GM23338 (cell line): ENCODE measurements at regions not wholly inside any gene's neighbourhood (a gene's known extent, or its start where the extent isn't known, plus 50 kb on each side); places are given as distances from the start of the nearest gene placed in this dataset.

Source experiments
- ATAC-seq: fragments of 200-7000 bp; cut with Tn5 transposase; 3 replicates; pipeline ENCODE4 v1.9.1; 2020
- DNase-seq: peaks from one replicate; pipeline ENCODE4 v3.0.0-alpha.2; 2015; ENCODE audit warnings: low spot score
- H2AFZ ChIP-seq: fragments of 200-600 bp; sonication (generic); 2 replicates; pipeline ENCODE4 v1.8.0; 2016; ENCODE audit warnings: antibody characterized with exemption, mild to moderate bottlenecking, moderate library complexity
- H3F3A ChIP-seq: fragments of 200-600 bp; sonication (generic); replicated peaks from 2 replicates; pipeline ENCODE4 v1.8.0; 2017; ENCODE audit warnings: antibody characterized with exemption, mixed run types, low read depth
- H3K27ac ChIP-seq: fragments of 200-600 bp; sonication (generic); 2 replicates; pipeline ENCODE4 v1.6.1; 2016; ENCODE audit warnings: low read depth
- H3K27me3 ChIP-seq: fragments of 200-600 bp; sonication (generic); 2 replicates; pipeline ENCODE4 v1.8.0; 2016; ENCODE audit warnings: mild to moderate bottlenecking, mixed run types, moderate library complexity; ENCODE audit not compliant: insufficient read depth
- H3K36me3 ChIP-seq: fragments of 200-600 bp; sonication (generic); 2 replicates; pipeline ENCODE4 v1.8.0; 2016; ENCODE audit warnings: mild to moderate bottlenecking; ENCODE audit not compliant: insufficient read depth
- H3K4me1 ChIP-seq: fragments of 200-600 bp; sonication (generic); 2 replicates; pipeline ENCODE4 v1.8.0; 2016; ENCODE audit warnings: mild to moderate bottlenecking, moderate library complexity; ENCODE audit not compliant: insufficient read depth
- H3K4me2 ChIP-seq: fragments of 200-600 bp; sonication (generic); 2 replicates; pipeline ENCODE4 v1.7.1; 2017; ENCODE audit warnings: mixed run types
- H3K4me3 ChIP-seq: fragments of 200-600 bp; sonication (generic); 2 replicates; pipeline ENCODE4 v1.6.1; 2016; ENCODE audit warnings: mixed run types
- H3K79me2 ChIP-seq: fragments of 200-600 bp; sonication (generic); replicated peaks from 2 replicates; pipeline ENCODE4 v1.8.0; 2017; ENCODE audit warnings: mild to moderate bottlenecking; ENCODE audit not compliant: insufficient read depth
- H3K9me2 ChIP-seq: fragments of 200-600 bp; sonication (generic); 2 replicates; pipeline ENCODE4 v1.8.0; 2017; ENCODE audit not compliant: insufficient read depth
- H4K20me1 ChIP-seq: fragments of 200-600 bp; sonication (generic); replicated peaks from 2 replicates; pipeline ENCODE4 v1.8.0; 2017; ENCODE audit warnings: mild to moderate bottlenecking; ENCODE audit not compliant: insufficient read depth
- H3K27ac Mint-ChIP-seq: 2 replicates; pipeline ENCODE4 v1.8.0; 2020; ENCODE audit warnings: inconsistent platforms, mild to moderate bottlenecking, moderate library complexity, mixed read lengths
- H3K27me3 Mint-ChIP-seq: 3 replicates; pipeline ENCODE4 v1.8.0; 2022; ENCODE audit warnings: low read depth, mild to moderate bottlenecking, moderate library complexity, mixed read lengths, inconsistent platforms; ENCODE audit not compliant: insufficient read depth, poor library complexity
- H3K36me3 Mint-ChIP-seq: 3 replicates; pipeline ENCODE4 v1.8.0; 2021; ENCODE audit warnings: low read depth, mild to moderate bottlenecking, inconsistent platforms, moderate library complexity, mixed read lengths
- H3K4me1 Mint-ChIP-seq: 3 replicates; pipeline ENCODE4 v1.8.0; 2020; ENCODE audit warnings: mild to moderate bottlenecking, inconsistent platforms, mixed read lengths
- H3K4me3 Mint-ChIP-seq: 3 replicates; pipeline ENCODE4 v1.8.0; 2021; ENCODE audit warnings: moderate library complexity, mild to moderate bottlenecking, inconsistent platforms, mixed read lengths
- H3K9me3 Mint-ChIP-seq: 3 replicates; pipeline ENCODE4 v1.8.0; 2020; ENCODE audit warnings: moderate library complexity, mild to moderate bottlenecking, inconsistent platforms, mixed read lengths
- CTCF ChIP-seq, 2 experiments: fragments of 200-600 bp in 1 of 2; sonication (generic) in 1 of 2; conservative IDR thresholded peaks; 2 replicates each; pipeline versions ENCODE4 v1.5.1 to v1.6.1; 2016 to 2017; ENCODE audit warnings: antibody characterized with exemption in 2 of 2, low read depth in 2 of 2, mild to moderate bottlenecking in 2 of 2, moderate library complexity in 1 of 2
- EZH2 ChIP-seq: fragments of 200-600 bp; sonication (generic); IDR thresholded peaks from one replicate; pipeline ENCODE4 v1.8.0; 2017; ENCODE audit warnings: antibody characterized with exemption, mild to moderate bottlenecking, low read depth; ENCODE audit not compliant: unreplicated experiment
- EZH2phosphoT487 ChIP-seq: fragments of 200-600 bp; sonication (generic); IDR thresholded peaks from one replicate; pipeline ENCODE4 v1.8.1; 2018; ENCODE audit warnings: antibody characterized with exemption; ENCODE audit not compliant: unreplicated experiment
- NANOG ChIP-seq: IDR thresholded peaks from 2 replicates; pipeline ENCODE4 v1.6.1; 2016; ENCODE audit warnings: antibody characterized with exemption, borderline replicate concordance
- POLR2AphosphoS5 ChIP-seq: IDR thresholded peaks from 2 replicates; pipeline ENCODE4 v1.6.1; 2016; ENCODE audit warnings: antibody characterized with exemption, low read depth
- REST ChIP-seq: IDR thresholded peaks from one replicate; pipeline ENCODE4 v1.6.1; 2018; ENCODE audit warnings: antibody characterized with exemption; ENCODE audit not compliant: unreplicated experiment
- STAT1 ChIP-seq: IDR thresholded peaks from one replicate; pipeline ENCODE4 v1.6.1; 2016; ENCODE audit warnings: antibody characterized with exemption; ENCODE audit not compliant: unreplicated experiment
- ZNF114 ChIP-seq: fragments of 250-450 bp; sonication (Bioruptor Pico); IDR thresholded peaks from 2 replicates; pipeline ENCODE4 v1.5.0; 2020; ENCODE audit warnings: mild to moderate bottlenecking, moderate library complexity
- ZNF331 ChIP-seq: fragments of 250-450 bp; sonication (Bioruptor Pico); IDR thresholded peaks from 2 replicates; pipeline ENCODE4 v1.5.0; 2020; ENCODE audit warnings: low read depth, mild to moderate bottlenecking, moderate library complexity
- ZNF462 ChIP-seq: fragments of 250-450 bp; sonication (Bioruptor Pico); IDR thresholded peaks from 2 replicates; pipeline ENCODE4 v1.5.0; 2020; ENCODE audit warnings: mild to moderate bottlenecking, moderate library complexity

- no peak overlapping the region for H3K27ac Mint-ChIP-seq
- 0 out of 2 replicates have a peak, but pooled peaks cover 5% of the 10 kb centered on the region for H3K9me2 ChIP-seq
- no peak overlapping the region for H3K4me2 ChIP-seq
- TF ChIP-seq EZH2phosphoT487: no peak
- no peak overlapping the region for H3K4me3 ChIP-seq
- no peak overlapping the region for H2AFZ ChIP-seq
- H3K4me1 Mint-ChIP-seq: peaks cover 17% of the 10 kb centered on the region
- no peak overlapping the region for H3K27ac ChIP-seq
- peaks cover 5% of the 10 kb centered on the region for H3K27me3 Mint-ChIP-seq
- H3K36me3 ChIP-seq: no peaks in the 10 kb centered on the region
- H3K36me3 Mint-ChIP-seq: peaks cover 15% of the 10 kb centered on the region
- H3K4me1 ChIP-seq: peaks cover 17% of the 10 kb centered on the region; the same call in 1 of the 2 replicates
- no peaks in the 10 kb centered on the region for H3K27me3 ChIP-seq
- H3K9me3 Mint-ChIP-seq: peaks cover 19% of the 10 kb centered on the region
- H3F3A ChIP-seq: no peaks in the 10 kb centered on the region
- no peak for ATAC-seq
- no peak overlapping the region for H3K4me3 Mint-ChIP-seq
- H3K79me2 ChIP-seq: no peaks in the 10 kb centered on the region
- DNase-seq: no peak
- H4K20me1 ChIP-seq: no peaks in the 10 kb centered on the region
These were observed 511.0 kb downstream of the CSNK1G3 start for GRCh38 chr5:124022966-124023365.

- H3K4me1 Mint-ChIP-seq: peaks cover 17% of the 10 kb centered on the region
- Histone ChIP-seq H3K27ac (no peak overlapping the region), H3K9me2 (no peaks in the 10 kb centered on the region), H3K4me2 (no peak overlapping the region), H3K4me3 (no peak overlapping the region), H2AFZ (no peak overlapping the region), H3K36me3 (no peaks in the 10 kb centered on the region), H4K20me1 (no peaks in the 10 kb centered on the region), H3F3A (no peaks in the 10 kb centered on the region), H3K27me3 (no peaks in the 10 kb centered on the region), H3K79me2 (no peaks in the 10 kb centered on the region), H3K4me1 (peaks cover 17% of the 10 kb centered on the region; the same call in 1 of the 2 replicates)
- peaks cover 15% of the 10 kb centered on the region for H3K36me3 Mint-ChIP-seq
- H3K27ac Mint-ChIP-seq: no peak overlapping the region
- no peak overlapping the region for H3K4me3 Mint-ChIP-seq
- peaks cover 5% of the 10 kb centered on the region for H3K27me3 Mint-ChIP-seq
- peaks cover 19% of the 10 kb centered on the region for H3K9me3 Mint-ChIP-seq
- no peak for DNase-seq
- no peak for ATAC-seq
- no peak for TF ChIP-seq NANOG
- TF ChIP-seq CTCF (conservative IDR thresholded peaks at IDR 0.05; ENCODE audit: low read depth in 2 of 2): no peak
- TF ChIP-seq ZNF114: no peak
- no peak for TF ChIP-seq STAT1
- TF ChIP-seq ZNF462 (CRISPR knock-in tag): no peak
- TF ChIP-seq EZH2phosphoT487: no peak
- no peak for TF ChIP-seq EZH2
- TF ChIP-seq ZNF331 (CRISPR knock-in tag): no peak
- TF ChIP-seq REST: no peak
- no peak for TF ChIP-seq POLR2AphosphoS5
These were observed 509.8 kb downstream of the CSNK1G3 start for GRCh38 chr5:124021776-124022175.
